DND-41 (cell line): ENCODE measurements at regions not wholly inside any gene's neighbourhood (a gene's known extent, or its start where the extent isn't known, plus 50 kb on each side); places are given as distances from the start of the nearest gene placed in this dataset.

Experiments used
- EZH2 ChIP-seq: IDR thresholded peaks from 3 replicates; pipeline ENCODE4 v1.6.1; 2012; ENCODE audit warnings: borderline replicate concordance, low read depth, mild to moderate bottlenecking, moderate library complexity, low read length, inconsistent platforms; ENCODE audit not compliant: severe bottlenecking
- TF ChIP-seq, protein P1 (sequence below): IDR thresholded peaks from 2 replicates; pipeline ENCODE4 v1.5.1; 2012; ENCODE audit warnings: borderline replicate concordance, low read length, moderate library complexity, mild to moderate bottlenecking; ENCODE audit not compliant: poor library complexity, severe bottlenecking; ENCODE audit errors: extremely low read depth

DNA sequence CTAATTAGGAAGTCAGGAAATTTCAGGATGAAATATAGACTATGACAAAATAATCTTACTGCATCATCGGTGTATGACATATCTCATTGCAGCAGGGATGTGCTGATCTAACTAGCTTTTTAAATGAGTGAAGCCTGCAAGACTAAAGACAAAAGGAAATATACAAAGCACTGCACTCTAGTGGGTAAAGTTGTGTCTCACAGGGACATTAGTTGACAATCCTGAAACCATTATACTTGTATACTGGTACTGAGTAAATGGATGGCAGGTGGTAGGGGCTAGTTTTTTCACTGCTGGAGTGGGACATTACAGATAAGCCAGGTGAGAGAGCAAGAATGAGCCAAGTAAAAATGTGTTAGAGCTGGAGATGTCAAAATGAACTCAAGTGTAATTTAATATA, 317.5 kb upstream of the RAB6C start:
- TF ChIP-seq EZH2, result no peak
- TF ChIP-seq, protein P1, sequence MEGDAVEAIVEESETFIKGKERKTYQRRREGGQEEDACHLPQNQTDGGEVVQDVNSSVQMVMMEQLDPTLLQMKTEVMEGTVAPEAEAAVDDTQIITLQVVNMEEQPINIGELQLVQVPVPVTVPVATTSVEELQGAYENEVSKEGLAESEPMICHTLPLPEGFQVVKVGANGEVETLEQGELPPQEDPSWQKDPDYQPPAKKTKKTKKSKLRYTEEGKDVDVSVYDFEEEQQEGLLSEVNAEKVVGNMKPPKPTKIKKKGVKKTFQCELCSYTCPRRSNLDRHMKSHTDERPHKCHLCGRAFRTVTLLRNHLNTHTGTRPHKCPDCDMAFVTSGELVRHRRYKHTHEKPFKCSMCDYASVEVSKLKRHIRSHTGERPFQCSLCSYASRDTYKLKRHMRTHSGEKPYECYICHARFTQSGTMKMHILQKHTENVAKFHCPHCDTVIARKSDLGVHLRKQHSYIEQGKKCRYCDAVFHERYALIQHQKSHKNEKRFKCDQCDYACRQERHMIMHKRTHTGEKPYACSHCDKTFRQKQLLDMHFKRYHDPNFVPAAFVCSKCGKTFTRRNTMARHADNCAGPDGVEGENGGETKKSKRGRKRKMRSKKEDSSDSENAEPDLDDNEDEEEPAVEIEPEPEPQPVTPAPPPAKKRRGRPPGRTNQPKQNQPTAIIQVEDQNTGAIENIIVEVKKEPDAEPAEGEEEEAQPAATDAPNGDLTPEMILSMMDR, result peak; percentile 4
